Heart left ventricle (tissue), 13 donors: ENCODE measurements at regions not wholly inside any gene's neighbourhood (a gene's known extent, or its start where the extent isn't known, plus 50 kb on each side); places are given as distances from the start of the nearest gene placed in this dataset.

Source experiments
- POLR2A ChIP-seq, 2 donors: fragments of 450-650 bp; IDR thresholded peaks; one replicate each; pipeline ENCODE4 v1.6.1; 2017; ENCODE audit warnings: antibody characterized with exemption in 2 of 2, mild to moderate bottlenecking in 2 of 2, moderate library complexity in 2 of 2
- TF ChIP-seq, protein P1 (sequence below), 12 donors: fragments of 200-600 bp; sonication (generic) in 4 of 12; IDR thresholded peaks; one replicate each; pipeline versions ENCODE4 v1.5.0 to v1.8.0; 2018 to 2022; ENCODE audit warnings: antibody characterized with exemption in 12 of 12, mild to moderate bottlenecking in 5 of 12
- donor health status: ischemic (EF 13 %, LVEDD 7.1; RV severe dilation, severe dysfunction).
- donor health status: DM: no; HTN: yes; CAD: no.
- donor health status: DM: no; HTN: no; CAD: no.
- donor health status: ischemic (EF 25% LVEDD 6.9; RV normal size, moderate dysfunction).
- donor health status: ischemic (EF 25% LVEDD 5.7; RV mildly dilated, moderate dysfunction).
- donor health status: ischemic (EF 35%, LVEDD 5.7; RV mildly dilated, moderate dysfunction).
- donor health status: nonischemic (EF 11% LVEDD 7.7; RV severe dilation, severe dysfunction).
- donor health status: DM: yes; HTN: yes; CAD: no.
- donor health status: PGD.
- donor health status: ischemic (EF 29% LVEDD 5.4; RV normal size, mild dysfunction).
- donor health status: nonischemic (EF 23%, LVEDD 6.1; RV moderate dilation, normal function).

DNA sequence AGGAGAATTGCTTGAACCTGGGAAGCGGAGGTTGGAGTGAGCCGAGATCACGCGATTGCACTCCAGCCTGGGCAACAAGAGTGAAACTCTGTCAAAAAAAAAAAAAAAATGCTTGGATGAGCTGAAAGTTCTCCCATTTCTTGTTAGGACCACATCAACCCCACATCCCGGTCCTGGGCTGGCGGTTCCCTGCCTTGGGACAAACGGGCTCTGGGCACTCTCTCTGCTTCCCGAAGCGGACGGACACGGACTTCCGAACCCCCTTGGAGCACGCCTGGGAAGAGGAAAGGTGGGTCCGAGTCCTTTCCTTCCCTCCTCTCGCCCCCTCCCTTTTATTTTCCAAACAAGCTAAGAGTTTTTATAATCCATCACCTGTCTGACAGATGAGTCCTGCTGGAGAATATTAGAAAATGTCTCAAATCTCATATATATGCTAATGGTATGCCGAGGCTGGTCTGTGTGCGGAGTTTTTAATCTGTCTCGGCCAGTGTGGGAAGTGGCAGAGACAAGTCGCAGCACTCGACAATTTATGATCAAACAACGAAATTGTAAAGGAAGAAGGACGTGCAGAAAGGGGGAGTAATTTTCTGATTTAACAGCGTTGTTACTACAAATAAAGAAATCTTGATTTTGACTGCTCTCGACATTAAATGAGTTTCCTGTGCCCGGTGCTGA, 257.9 kb upstream of the IRX4 start:
- no peak for TF ChIP-seq POLR2A (IDR thresholded peaks at IDR 0.05)
- TF ChIP-seq, protein P1, sequence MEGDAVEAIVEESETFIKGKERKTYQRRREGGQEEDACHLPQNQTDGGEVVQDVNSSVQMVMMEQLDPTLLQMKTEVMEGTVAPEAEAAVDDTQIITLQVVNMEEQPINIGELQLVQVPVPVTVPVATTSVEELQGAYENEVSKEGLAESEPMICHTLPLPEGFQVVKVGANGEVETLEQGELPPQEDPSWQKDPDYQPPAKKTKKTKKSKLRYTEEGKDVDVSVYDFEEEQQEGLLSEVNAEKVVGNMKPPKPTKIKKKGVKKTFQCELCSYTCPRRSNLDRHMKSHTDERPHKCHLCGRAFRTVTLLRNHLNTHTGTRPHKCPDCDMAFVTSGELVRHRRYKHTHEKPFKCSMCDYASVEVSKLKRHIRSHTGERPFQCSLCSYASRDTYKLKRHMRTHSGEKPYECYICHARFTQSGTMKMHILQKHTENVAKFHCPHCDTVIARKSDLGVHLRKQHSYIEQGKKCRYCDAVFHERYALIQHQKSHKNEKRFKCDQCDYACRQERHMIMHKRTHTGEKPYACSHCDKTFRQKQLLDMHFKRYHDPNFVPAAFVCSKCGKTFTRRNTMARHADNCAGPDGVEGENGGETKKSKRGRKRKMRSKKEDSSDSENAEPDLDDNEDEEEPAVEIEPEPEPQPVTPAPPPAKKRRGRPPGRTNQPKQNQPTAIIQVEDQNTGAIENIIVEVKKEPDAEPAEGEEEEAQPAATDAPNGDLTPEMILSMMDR (IDR thresholded peaks at IDR 0.05): no peak
